ENCODE measurements at regions not wholly inside any gene's neighbourhood (a gene's known extent, or its start where the extent isn't known, plus 50 kb on each side); places are given as distances from the start of the nearest gene placed in this dataset.

DNA sequence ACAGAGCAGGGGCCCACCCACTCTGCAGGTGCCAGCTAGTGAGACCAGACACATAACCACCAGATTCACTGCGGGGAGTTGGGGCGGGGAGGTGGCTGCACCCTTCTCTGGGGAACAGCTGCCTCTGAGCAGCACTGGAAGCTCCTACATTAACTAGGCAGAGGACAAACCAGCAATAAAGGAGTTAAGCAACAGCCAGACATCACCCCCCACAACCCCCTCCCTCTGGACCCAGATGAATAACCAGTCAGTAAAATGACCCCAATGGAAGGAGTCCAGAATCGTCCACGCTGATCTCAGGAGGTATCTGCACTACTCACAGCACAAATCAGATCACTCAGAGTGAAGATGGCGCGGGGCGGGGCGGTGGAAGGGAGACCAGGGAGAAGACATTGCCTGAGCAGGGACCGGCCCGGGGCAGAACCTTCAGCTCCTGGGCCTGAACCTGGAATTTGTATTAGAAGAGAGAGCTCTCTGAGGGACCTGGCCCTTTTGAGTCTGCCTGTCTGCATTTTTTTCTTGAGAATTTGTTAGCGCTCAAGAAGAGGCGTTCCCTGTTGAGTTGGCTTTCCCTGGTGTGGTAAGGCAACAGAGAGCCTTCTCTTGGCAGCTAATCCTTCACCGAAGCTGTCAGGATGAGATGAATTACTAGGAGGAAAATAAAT lies 125.5 kb upstream of the NCAM1 start:
- DNase-seq, result no peak

DNA sequence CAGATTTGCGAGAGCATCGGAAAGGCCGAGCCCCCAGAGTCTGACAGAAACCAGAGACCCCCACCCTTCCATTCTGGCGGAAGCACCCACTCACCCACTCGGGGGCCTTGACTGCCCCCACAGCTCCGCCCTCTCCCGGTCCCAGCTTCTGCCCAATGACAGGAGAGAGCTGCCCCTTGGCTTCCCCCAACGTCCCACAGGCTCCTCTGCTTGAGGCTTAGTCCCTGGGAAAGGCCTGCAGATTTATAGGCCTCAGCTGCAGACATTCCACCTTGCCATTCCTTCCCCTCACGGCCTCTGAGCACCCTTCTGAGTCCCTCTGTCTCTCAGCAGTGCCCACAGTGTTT lies 125.0 kb upstream of the NCAM1 start:
- no peak for DNase-seq

DNA sequence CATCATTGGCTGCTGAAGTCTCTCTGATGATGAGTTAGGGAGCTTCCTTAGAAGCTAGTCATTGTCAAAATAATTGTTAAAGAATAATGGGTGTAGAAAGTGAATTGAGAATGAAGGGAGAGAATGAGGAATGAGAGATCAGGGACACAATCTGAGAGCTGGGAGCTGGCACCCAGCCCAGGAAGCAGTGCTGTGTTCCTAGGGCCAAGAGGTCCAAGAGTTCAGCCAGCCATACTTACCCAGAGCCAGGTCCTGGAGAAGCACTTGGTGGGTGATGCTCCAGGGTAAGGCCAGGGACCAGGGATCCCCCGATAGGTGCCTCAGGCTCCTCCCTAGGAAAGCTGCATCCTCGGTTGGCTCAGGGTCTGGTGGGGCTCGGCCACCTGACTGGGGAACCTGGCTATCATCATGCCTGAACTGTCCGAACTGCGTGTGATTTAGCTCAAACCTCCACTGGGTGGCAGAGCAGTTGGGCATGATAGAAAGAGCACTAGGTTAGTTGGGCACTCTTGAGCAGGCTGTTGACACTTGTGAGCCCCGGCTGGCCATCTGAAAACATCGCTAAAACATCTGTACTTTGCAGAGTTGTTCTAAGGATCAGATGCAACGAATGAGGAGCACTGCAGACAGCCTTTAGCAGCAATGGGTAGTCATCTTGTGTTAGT lies 123.9 kb upstream of the NCAM1 start:
- DNase-seq, result no peak

DNA sequence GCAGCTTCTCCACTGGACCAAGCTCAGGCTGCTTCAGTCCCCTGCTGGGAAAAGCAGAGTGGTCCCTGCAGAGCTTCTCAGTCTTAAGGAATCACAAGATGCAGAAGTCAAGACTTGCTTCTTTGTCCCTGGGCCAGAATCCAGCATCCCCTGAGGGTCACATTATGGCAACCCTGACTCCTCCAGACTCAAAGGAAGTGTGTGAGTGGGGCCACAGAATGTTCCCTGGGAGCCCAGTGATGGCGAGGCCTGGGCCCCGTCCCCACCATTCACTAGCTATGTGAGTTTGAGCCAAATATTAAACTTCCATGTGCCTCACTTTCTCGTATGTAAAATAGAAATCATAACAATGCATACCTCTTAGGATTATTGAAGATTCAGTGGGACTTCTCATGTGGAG lies 122.2 kb upstream of the NCAM1 start:
- no peak for DNase-seq

DNA sequence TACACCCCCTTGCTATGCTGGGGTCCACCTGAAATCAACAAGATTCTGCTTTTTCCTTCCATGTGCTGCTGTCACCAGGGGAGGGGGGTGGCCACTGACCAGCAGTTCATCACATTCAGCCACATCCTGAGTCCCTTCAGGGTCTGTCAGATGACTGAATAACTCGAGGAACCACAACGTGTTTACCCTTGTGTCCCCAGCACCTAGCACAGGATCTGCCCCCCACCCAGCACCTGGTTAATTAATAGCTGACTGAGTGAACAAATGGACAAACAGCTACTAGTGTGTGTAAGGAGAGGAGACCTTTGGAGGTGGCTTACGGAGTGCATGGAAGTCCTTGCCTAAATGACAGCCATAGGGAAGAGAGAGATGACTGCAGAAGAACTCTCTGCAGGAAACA lies 119.5 kb upstream of the NCAM1 start:
- DNase-seq, result no peak

DNA sequence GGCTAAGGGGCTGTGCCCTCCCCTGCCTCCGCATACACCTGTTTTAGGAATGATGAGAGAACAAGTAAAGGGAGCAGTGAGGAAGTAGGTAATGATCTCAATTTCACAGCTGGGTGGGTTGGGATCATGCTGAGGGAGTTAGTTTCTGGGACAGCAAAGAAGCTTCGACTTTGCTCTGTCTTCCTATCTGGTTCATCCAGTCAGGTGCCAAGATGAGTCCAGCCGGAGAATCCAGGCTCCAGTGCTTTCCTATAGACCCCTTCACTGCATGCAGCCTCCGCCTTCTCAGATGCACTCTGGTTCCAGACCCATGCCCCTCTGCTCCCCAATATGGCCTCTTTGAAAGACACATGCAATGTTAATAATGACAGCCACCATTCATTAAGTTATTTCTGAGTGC lies 119.1 kb upstream of the NCAM1 start:
- no peak for DNase-seq

DNA sequence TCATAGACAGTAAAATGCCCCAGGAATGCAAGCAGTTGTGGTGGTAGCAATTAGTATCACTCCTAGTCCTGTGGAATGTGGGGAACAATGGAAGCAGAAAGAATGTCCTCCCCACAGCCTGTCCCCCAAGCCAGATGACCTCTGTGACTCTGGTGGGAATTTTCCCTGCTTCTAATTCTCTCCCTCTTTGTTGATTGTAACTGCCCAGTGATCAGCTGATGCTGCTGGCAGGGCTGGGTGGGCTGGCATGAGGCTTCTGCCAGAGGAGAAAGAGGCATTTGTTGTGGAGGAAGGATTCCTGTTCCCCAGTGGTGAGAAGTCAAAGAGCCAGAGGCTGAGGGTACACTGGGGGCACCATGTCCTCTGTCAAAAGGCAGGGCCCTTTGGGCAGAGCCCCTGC lies 116.7 kb upstream of the NCAM1 start:
- no peak for DNase-seq

DNA sequence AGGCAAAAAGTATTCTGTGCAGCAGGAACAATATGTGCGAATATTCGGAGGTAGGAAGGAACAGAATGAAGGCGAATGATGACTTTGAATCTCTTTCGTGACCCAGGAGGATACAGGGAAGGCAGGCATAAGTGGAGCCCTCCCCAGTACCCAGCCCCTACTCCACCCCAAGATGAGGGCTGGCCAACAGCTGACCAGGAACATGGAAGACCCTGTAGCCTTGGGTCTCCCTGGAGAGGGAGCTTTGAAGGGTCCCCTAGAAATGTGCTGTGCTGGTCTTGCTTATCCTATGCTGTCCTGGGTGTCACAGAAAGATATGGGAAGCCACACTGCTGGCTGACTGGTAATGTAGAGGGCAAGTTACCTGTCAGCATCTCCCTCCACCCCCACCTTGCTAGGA lies 113.7 kb upstream of the NCAM1 start:
- no peak for DNase-seq

DNA sequence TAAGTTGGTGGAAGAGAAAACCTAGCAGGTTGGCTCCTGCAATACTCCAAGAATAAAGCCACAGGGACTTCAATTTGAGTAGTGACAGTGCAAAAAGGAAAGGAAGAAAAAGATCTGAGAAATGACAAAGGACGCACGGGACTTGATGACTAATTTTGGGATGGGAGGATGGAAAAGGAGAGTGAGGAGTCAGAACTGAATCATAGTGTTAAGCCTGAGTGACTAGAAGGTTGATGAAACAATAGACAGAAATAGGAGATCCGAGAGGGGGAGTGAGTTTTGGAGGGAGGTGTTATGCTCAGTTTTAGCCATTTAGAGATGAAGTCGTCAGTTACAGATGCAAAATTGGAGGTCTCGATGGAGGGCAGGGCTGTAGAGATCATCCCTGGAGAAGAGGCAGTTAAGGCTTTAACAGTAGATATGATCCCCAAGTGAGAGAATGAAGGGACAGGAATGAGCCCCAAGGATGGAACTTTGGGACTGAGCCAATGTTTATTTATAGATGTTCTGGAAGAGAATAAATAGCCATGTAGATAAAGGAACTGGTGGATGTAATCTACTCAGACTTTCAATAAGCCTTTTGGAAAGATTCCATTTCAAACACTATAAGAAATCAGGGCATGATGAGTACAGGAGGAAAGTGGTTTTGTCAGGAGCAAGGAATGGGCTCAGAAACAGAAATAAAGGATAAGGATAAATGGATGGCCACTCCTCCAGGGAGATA lies 108.9 kb upstream of the NCAM1 start:
- no peak for DNase-seq

DNA sequence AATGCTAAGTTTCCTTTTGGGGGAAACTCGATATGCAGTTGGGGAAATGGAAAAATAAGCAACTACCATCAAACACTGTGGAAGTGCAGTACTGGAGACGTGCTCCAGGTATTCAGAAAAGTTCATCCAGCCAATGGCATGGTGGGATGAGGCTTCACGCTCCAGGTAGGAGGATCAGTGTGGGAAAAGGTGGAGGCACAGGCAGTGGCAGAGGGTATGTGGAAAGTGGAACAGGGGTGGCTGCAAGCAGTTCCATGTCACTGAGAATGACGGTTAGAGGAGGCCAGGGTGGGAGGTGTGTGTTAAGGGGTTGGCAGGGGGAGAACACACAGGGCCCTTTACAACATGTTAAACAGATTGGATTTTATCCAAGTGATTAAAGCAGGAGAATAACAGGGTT lies 105.1 kb upstream of the NCAM1 start:
- DNase-seq, result no peak

DNA sequence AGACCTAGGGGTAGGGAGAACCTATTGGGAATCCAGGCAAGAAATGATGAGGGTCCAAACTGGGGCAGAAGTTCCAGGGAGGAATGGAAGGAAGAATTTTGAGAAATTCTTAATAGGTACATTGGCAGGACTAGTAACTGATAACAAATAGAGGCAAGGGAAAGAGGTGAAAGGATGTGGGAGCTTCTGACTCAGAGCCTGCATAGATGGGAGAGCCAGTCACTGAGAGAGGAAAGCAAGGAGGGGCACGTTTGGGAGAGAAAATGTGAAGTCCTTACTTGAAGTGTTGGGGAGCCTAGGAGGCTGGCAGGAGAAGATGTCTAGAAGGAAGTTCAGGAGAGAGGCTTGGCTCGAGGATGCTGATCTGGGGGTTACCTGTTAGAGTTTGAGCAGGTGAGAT lies 104.6 kb upstream of the NCAM1 start:
- no peak for DNase-seq

DNA sequence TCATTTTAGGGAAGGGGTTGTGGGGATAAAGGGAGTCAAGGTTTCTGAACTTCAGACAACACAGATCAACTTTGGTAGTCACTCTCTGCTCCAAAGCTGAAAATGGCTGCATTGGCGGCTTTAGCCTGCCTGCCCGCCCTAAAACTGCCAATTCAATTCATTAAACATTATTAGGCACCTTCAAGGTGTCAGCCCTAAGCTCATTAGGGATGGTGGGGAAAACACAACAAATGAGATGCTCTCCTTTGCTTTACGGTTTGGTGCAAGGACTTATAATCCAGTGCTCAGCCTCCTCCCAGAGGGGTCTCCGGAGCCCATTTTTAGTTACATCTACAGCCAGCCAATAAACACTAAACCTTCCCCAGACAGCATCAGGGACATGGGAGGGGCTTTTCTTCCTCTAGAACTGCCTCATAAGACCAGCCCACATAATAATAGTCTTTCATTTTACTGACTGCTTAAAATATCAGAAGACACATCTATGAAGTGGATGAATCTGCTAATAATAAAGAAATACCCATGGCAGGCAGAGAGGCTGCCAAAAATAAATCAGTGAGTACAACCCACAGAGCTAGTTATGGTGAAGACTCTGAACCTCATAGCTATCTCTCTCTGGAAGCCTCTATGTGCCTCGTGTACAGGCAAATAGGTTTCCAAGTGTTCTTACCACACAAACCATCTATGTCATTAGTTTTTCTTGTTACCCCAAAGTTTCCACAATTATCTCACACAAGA lies 102.8 kb upstream of the NCAM1 start:
- no peak for DNase-seq

DNA sequence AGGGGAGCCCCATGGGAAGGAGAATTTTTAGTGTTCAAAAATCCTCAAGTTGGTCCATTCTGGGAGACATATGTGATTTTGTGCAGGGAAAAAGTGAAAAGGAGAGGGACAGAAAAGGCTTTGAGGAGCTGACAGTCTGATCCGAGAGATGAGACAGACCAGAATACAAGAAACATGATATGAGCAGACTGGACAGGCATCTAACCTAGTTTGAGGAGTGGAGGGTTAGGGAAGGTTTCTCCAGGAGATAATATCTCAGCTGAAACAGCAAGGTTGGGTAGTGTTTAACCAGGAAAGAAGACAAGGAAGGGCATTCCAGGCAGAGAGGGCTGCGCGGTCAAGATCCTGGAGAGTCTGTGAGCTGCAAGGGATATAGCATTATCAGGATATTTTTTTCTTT lies 101.4 kb upstream of the NCAM1 start:
- no peak for DNase-seq

DNA sequence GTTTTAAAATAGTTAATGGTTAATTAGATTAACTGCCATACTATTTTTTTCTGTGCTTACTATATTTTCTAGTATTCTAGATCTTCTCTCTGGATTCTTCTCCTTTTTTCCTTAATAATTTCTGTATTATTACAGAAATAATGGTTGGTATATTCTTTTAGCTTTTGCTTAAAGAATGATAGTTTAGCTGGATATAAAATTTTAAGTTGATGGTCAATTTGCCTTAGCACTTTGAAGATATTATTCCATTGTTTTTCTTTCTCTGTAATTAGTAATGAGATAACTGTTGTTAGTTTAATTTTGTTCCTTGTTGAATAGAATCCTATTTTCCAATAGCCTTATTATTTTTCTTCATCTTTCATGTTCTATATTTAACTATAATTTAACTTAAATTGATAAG lies 99.9 kb upstream of the NCAM1 start:
- DNase-seq, result no peak

DNA sequence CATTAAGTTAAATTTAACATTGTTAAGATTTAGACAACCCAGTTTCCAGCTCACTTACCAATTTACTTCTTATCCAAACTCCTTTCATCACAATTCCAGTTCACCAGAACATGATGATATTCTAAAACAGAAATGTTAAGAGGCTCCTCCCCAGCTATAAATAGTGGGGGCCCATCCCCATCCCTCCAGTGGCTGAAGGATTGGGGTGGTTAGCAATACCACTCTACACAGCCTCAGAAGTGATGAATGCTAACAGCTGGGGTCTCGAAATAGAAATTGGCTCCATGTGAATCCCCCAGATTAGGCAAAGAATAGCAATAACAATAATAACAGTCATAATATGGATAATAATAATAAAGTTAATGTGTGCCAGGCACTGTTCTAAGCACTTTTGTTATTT lies 97.9 kb upstream of the NCAM1 start:
- no peak for DNase-seq

DNA sequence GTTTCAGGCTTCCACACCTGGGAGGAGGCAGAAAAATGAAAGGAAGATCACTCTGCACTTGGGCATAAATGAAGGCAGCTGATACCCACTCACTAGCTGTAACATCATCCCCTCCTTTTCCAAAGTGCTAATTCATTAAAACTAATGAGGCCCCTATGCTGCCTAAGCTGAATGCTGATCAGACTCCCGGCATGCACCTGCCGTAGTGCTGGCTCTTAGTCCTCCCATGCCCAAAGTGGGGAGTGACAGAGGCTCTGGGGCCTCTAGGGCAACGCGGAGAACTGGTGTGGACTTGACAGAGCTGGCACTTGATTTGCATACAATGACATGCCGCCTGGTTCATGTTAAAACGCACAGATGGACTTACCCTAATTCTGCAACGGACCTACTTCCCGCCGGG lies 96.5 kb upstream of the NCAM1 start:
- no peak for DNase-seq

DNA sequence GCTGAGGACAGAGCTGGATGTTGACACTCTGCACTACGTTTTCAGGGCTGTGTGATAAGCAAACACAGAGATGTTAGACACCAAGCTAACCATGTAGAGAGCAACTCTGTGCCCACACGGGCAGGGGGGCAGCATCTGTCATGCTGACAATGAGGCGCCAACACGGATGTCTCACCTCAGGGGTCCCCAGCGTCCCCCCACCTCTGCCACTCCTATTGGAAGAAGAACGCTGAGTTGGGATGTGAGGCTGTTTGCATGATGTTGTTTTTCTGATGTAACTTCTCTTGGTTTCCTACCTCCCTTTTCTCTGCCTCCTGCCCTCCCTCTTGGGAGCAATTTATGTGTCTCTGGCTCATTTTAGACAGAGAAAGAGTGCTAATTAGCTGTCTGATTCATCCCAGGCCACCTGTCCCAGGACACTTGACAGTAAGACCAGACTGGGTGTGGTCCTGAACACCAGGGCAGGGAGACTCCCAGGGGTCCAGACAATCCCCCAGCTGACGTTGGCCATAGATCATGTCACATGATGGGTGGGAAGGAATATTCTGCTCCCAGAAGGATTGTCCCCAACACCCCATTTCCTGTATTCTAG lies 89.2 kb upstream of the NCAM1 start:
- no peak for DNase-seq

DNA sequence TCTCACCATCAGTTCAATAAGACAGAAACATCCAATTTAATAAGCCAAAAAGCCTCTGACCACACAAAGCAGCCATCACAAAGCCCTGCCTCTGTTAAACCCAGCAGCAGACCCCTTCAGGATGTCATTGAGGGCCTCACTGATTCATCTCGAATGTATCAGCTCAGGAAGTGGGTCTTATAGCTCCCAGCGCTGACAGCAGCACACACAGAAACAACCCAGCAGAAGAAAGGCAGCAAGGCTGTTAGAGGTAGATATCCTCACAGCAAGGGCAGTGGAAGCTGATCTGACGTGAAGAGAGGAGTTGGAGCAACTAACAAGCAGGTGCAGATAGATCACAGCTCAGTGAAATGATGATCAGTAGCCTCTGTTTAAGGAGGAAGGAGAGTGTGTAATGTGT lies 86.2 kb upstream of the NCAM1 start:
- DNase-seq, result no peak

DNA sequence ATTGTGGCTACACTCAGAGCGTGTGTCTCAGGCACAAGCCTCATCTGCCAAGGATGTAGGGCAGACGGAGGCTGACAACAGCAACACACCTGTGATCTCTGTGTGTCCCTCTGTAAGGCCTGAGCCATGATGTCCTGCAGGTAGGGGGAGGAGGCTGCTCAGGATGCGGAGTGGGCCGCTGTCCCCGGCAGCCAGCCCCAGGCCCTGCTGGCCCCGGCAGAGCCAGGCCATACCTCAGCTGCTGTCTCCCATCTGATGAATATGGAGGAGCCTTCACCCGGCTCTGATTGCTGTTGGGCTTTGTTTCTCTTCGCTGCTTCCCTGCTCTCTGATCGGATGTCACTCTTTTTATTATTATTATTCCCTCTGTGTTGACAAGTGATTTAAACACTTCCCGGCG lies 83.6 kb upstream of the NCAM1 start:
- no peak for DNase-seq

DNA sequence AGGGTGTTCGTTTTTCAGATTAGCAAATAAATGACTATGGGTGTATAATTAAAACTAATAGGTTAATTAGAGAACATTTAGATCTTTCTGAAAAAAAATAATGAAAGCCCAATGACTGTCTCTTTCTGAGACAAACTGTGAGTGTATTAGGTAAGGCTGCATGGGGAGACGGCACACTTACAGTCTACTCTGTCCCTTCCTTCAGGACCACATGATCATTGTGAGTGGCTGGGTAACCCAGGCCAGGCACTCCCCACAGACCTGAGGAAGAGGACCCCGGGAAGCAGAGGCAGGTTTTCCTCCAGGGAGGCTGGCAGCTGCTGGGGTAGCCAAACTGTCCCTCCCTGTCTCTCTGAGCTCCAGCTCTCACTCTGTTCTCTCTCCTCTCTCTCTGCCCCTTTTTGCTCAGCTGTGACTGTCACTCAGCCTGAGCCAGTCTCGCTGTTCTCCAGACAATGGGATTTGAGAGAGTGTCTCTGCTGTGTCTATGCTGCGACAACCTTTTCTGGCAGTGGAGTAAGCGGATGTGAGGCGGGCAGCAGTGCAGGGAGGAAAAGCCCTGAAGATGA lies 83.1 kb upstream of the NCAM1 start:
- DNase-seq, result no peak

DNA sequence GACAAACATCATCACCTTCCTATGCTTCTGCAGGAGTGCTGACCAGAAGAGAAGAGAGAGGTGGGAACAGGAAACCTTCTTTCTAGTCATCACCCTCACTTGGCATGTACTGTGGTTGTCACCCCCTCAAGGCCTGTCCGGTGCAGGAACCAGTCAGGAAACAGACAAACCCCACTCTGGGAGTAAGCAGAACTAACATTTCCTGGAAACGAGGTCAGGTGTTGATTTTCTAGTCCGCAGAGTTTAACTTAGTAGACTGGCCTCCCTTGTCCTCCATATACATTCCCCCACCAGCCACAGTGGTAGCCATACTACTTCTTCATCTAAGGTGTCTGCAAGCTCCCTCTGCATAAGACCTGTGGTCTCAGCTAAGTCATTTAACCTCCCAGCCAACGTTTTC lies 80.7 kb upstream of the NCAM1 start:
- no peak for DNase-seq

DNA sequence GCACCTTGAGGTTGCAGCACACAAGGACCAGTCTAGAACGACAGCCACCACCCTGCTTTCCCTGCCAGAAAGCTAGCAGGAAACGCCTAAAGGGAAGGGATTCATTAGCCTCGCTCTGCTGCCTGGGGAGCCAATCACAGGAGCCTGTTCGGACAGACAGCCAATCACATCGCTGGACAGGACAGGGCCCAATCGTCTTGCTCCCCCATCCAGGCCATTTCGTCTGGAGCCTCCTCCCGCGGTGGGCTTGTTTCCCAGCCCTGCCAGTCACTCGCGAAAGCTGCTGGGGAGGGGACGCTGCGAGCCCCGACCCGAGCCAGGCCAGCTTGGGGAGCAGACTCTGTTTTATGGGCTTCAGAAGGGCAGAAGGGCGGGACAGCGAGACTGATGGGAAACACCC lies 79.8 kb upstream of the NCAM1 start:
- no peak for DNase-seq

Data from activated effector memory CD4-positive, alpha-beta T cell treated with anti-CD3 and anti-CD28 coated beads, Interleukin-2, amount 50 U/mL, for 16 hours (primary cell).